ENCODE measurements at regions not wholly inside any gene's neighbourhood (a gene's known extent, or its start where the extent isn't known, plus 50 kb on each side); places are given as distances from the start of the nearest gene placed in this dataset.

DNA sequence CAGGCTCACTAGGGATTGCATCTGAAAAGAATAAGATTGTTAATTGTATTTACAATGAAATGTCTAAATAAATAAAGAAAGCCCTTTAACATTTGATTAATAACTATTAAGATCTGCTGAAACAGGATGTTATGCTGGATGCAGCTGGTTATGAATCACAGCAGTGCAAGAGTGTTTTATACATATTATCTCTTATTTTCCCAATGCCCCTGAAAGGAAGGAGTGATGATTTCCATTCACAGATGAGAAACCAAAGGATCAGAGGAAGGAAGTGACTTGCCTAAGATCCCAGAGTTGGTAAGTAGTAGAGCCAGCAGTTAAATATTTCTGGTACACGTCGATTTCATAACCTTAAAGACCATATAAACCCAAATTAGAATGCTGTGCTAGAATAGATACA, 76.3 kb upstream of the ARHGAP36 start:
- no peaks in the 10 kb centered on the region for H3K4me1 ChIP-seq
- H3K27ac ChIP-seq = no peak overlapping the region
- no peak for TF ChIP-seq JUN (IDR thresholded peaks at IDR 0.05)
- no peak for TF ChIP-seq FOSL2 (IDR thresholded peaks at IDR 0.05)
- TF ChIP-seq FOSL2 (CRISPR knock-in tag; IDR thresholded peaks at IDR 0.05) = no peak
- TF ChIP-seq EHF (CRISPR knock-in tag; IDR thresholded peaks at IDR 0.05) = no peak
- TF ChIP-seq RCOR1 (IDR thresholded peaks at IDR 0.05; ENCODE audit: low read depth, low read length) = no peak
- no peak for TF ChIP-seq NFE2L2 (conservative IDR thresholded peaks at IDR 0.05; ENCODE audit: low read length)
- ChIA-PET CTCF (no interaction called here), POLR2A (no interaction called here)
- FAIRE-seq (no peak), ATAC-seq (no peak), DNase-seq (ENCODE audit: low read depth in 1 of 2, low spot score in 1 of 2) (no peak)
- 0% methylated on average over 2 of the region's 2 CpGs for WGBS (ENCODE audit: missing lambda C conversion rate)
- no peak overlapping the region for H3K4me2 ChIP-seq
- H3K9me3 ChIP-seq = no peaks in the 10 kb centered on the region
- H3K4me3 ChIP-seq = no peak overlapping the region

- DNase-seq (ENCODE audit: low read depth in 1 of 2, low spot score in 1 of 2) (no peak), FAIRE-seq (no peak), ATAC-seq (no peak)
- TF ChIP-seq NPAS2 (CRISPR knock-in tag; IDR thresholded peaks at IDR 0.05; ENCODE audit: borderline replicate concordance) = no peak
- no peak for TF ChIP-seq ZSCAN20 (CRISPR knock-in tag; IDR thresholded peaks at IDR 0.05)
- TF ChIP-seq ZNF302 (CRISPR knock-in tag; IDR thresholded peaks at IDR 0.05) = no peak
- no peak for TF ChIP-seq ESRRA (IDR thresholded peaks at IDR 0.05; ENCODE audit: borderline replicate concordance, low read length)
- TF ChIP-seq HDAC2 (IDR thresholded peaks at IDR 0.05) = no peak
- TF ChIP-seq EHMT2 (IDR thresholded peaks at IDR 0.05; ENCODE audit: low read depth) = no peak
- no peak for TF ChIP-seq POLR2AphosphoS2 (conservative IDR thresholded peaks at IDR 0.05; ENCODE audit: low read length)
- TF ChIP-seq REST (IDR thresholded peaks at IDR 0.05) = no peak
- TF ChIP-seq KDM1A (IDR thresholded peaks at IDR 0.05; ENCODE audit: low read depth) = no peak
- no peak for TF ChIP-seq KDM5A (IDR thresholded peaks at IDR 0.05)
- no peak for TF ChIP-seq TFCP2L1 (CRISPR knock-in tag; IDR thresholded peaks at IDR 0.05)
- no peaks in the 10 kb centered on the region for H3K4me1 ChIP-seq
- ChIA-PET CTCF (interaction anchor here (0.7 to 1.8 kb wide), 4 partner anchors 10 to 1394 kb away, joined by 3 to 12 read pairs (median 4); no protein-coding TSS in a partner anchor), POLR2A (no interaction called here)
- 39% methylated on average over 4 of the region's 4 CpGs for WGBS (ENCODE audit: missing lambda C conversion rate)
- no peak overlapping the region for H3K4me2 ChIP-seq
- H3K4me3 ChIP-seq = no peak overlapping the region
- no peak overlapping the region for H3K27ac ChIP-seq
- no peaks in the 10 kb centered on the region for H3K9me3 ChIP-seq
Observed at GRCh38 chrX:130984782-130985181, 73.4 kb upstream of the ARHGAP36 start.

- FAIRE-seq (peak; percentile 89), DNase-seq (ENCODE audit: low read depth in 1 of 2, low spot score in 1 of 2) (no peak), ATAC-seq (no peak)
- WGBS (ENCODE audit: missing lambda C conversion rate) = 36% methylated on average over 4 of the region's 4 CpGs
- Histone ChIP-seq H3K9me3 (no peaks in the 10 kb centered on the region), H3K4me3 (no peak overlapping the region), H3K4me1 (no peaks in the 10 kb centered on the region), H3K4me2 (no peak overlapping the region), H3K27ac (no peak overlapping the region)
- TF ChIP-seq CBX2 (IDR thresholded peaks at IDR 0.05; ENCODE audit: borderline replicate concordance, low read depth) (no peak), POLR2AphosphoS2 (conservative IDR thresholded peaks at IDR 0.05; ENCODE audit: low read length) (no peak), CHD2 (IDR thresholded peaks at IDR 0.05; ENCODE audit: low read length, partially characterized antibody) (no peak), PHF8 (IDR thresholded peaks at IDR 0.05; ENCODE audit: borderline replicate concordance, low read depth) (no peak), HOXA7 (CRISPR knock-in tag; IDR thresholded peaks at IDR 0.05) (no peak), CHD4 (IDR thresholded peaks at IDR 0.05; ENCODE audit: borderline replicate concordance) (no peak), PBX3 (IDR thresholded peaks at IDR 0.05) (no peak), RNF2 (IDR thresholded peaks at IDR 0.05; ENCODE audit: borderline replicate concordance, low read depth) (no peak), SMC3 (IDR thresholded peaks at IDR 0.05) (no peak), MAFK (IDR thresholded peaks at IDR 0.05; ENCODE audit: partially characterized antibody) (no peak), ZSCAN20 (CRISPR knock-in tag; IDR thresholded peaks at IDR 0.05) (no peak), RFX5 (IDR thresholded peaks at IDR 0.05) (no peak), ZFP36 (IDR thresholded peaks at IDR 0.05; ENCODE audit: borderline replicate concordance, partially characterized antibody) (no peak), TFCP2L1 (CRISPR knock-in tag; IDR thresholded peaks at IDR 0.05) (no peak), MAX (IDR thresholded peaks at IDR 0.05) (no peak)
- TF ChIP-seq, protein P1, sequence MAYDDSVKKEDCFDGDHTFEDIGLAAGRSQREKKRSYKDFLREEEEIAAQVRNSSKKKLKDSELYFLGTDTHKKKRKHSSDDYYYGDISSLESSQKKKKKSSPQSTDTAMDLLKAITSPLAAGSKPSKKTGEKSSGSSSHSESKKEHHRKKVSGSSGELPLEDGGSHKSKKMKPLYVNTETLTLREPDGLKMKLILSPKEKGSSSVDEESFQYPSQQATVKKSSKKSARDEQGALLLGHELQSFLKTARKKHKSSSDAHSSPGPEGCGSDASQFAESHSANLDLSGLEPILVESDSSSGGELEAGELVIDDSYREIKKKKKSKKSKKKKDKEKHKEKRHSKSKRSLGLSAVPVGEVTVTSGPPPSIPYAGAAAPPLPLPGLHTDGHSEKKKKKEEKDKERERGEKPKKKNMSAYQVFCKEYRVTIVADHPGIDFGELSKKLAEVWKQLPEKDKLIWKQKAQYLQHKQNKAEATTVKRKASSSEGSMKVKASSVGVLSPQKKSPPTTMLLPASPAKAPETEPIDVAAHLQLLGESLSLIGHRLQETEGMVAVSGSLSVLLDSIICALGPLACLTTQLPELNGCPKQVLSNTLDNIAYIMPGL (CRISPR knock-in tag; IDR thresholded peaks at IDR 0.05; ENCODE audit: borderline replicate concordance) = no peak
- ChIA-PET POLR2A (no interaction called here), CTCF (interaction anchor here (1.2 to 2.0 kb wide), 3 partner anchors 10 to 646 kb away, joined by 3 to 8 read pairs (median 4); no protein-coding TSS in a partner anchor)
Observed at GRCh38 chrX:130987241-130987640, 70.9 kb upstream of the ARHGAP36 start.

All from A549 (cell line).